Esophagus muscularis mucosa (tissue), 4 donors: ENCODE measurements at regions not wholly inside any gene's neighbourhood (a gene's known extent, or its start where the extent isn't known, plus 50 kb on each side); places are given as distances from the start of the nearest gene placed in this dataset.
A peak's percentile ranks its signal among the peaks of the same experiment; 100 is the strongest.

Source experiments
- DNase-seq: peaks from one replicate; pipeline ENCODE4 v3.0.0-alpha.2; 2017; ENCODE audit errors: extremely low spot score
- H3K27ac ChIP-seq, 4 donors: fragments of 200-600 bp; sonication (generic); replicated peaks in 1 of 4; 1 replicate in 3 of 4; 2 replicates in 1 of 4; pipeline ENCODE4 v1.5.1; 2016 to 2019; ENCODE audit warnings: mild to moderate bottlenecking in 1 of 4
- H3K27me3 ChIP-seq, 4 donors: fragments of 200-600 bp; sonication (generic); one replicate each; pipeline versions ENCODE4 v1.5.1 to v1.6.0; 2016 to 2019
- H3K36me3 ChIP-seq, 4 donors: fragments of 200-600 bp; sonication (generic); one replicate each; pipeline ENCODE4 v1.5.1; 2016 to 2019
- H3K4me1 ChIP-seq, 4 donors: fragments of 200-600 bp; sonication (generic); one replicate each; pipeline ENCODE4 v1.5.1; 2016 to 2019
- H3K4me3 ChIP-seq, 4 donors: fragments of 200-600 bp; sonication (generic); 1 replicate in 2 of 4; 2 replicates in 2 of 4; pipeline ENCODE4 v1.5.1; 2016 to 2019; ENCODE audit warnings: mild to moderate bottlenecking in 4 of 4, moderate library complexity in 1 of 4
- H3K9me3 ChIP-seq, 4 donors: fragments of 200-600 bp; sonication (generic); 1 replicate in 3 of 4; 2 replicates in 1 of 4; pipeline ENCODE4 v1.5.1; 2016 to 2019
- EP300 ChIP-seq: sonication (generic); formaldehyde crosslinking; IDR thresholded peaks from one replicate; pipeline ENCODE4 v1.6.1; 2017; ENCODE audit warnings: antibody characterized with exemption
- POLR2A ChIP-seq: fragments of 450-650 bp; IDR thresholded peaks from one replicate; pipeline ENCODE4 v1.6.1; 2017; ENCODE audit warnings: antibody characterized with exemption, moderate library complexity, mild to moderate bottlenecking, low read depth
- POLR2AphosphoS5 ChIP-seq, 2 donors: sonication (generic); formaldehyde crosslinking; IDR thresholded peaks; one replicate each; pipeline ENCODE4 v1.6.1; 2017; ENCODE audit warnings: antibody characterized with exemption in 2 of 2
- WGBS: methylation state at CpG from one replicate; pipeline ENCODE4 v1.1.5; 2018; 5-methylcytosine and 5-hydroxymethylcytosine counted together
- intact Hi-C: fragments of 100-400 bp; cut with DNase I; formaldehyde crosslinking; loops from one replicate; pipeline ENCODE4 v1.15.1; 2023
- TF ChIP-seq, protein P1 (sequence below), 3 experiments: fragments of 200-600 bp in 2 of 3; fragments of 450-650 bp in 1 of 3; sonication (generic) in 2 of 3; IDR thresholded peaks; one replicate each; pipeline ENCODE4 v1.5.1; 2017 to 2019; ENCODE audit warnings: antibody characterized with exemption in 3 of 3, mild to moderate bottlenecking in 2 of 3, moderate library complexity in 1 of 3

DNA sequence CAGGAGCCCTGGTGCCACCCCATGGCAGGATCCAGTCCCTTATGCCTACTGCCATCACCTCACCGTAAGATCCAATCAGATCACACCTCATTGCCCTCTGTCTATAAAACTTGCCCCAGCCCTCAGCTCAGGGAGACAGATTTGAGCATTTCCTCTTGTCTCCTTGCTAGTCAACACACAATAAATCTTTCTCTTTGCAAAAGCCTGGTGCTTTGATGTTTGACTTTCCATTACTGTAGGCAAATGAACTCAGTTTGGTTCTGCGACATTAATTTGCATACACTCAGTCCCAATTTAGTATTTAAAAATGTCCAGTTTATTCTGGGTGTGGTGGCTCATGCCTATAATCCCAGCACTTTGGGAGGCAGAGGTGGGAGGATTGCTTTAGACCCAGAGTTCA lies 188.4 kb downstream of the AEBP2 start:
- WGBS = 92% methylated on average over 2 of the region's 2 CpGs
- TF ChIP-seq EP300 = no peak
- TF ChIP-seq POLR2AphosphoS5 (IDR thresholded peaks at IDR 0.05) = no peak
- no peak for TF ChIP-seq POLR2A
- TF ChIP-seq, protein P1, sequence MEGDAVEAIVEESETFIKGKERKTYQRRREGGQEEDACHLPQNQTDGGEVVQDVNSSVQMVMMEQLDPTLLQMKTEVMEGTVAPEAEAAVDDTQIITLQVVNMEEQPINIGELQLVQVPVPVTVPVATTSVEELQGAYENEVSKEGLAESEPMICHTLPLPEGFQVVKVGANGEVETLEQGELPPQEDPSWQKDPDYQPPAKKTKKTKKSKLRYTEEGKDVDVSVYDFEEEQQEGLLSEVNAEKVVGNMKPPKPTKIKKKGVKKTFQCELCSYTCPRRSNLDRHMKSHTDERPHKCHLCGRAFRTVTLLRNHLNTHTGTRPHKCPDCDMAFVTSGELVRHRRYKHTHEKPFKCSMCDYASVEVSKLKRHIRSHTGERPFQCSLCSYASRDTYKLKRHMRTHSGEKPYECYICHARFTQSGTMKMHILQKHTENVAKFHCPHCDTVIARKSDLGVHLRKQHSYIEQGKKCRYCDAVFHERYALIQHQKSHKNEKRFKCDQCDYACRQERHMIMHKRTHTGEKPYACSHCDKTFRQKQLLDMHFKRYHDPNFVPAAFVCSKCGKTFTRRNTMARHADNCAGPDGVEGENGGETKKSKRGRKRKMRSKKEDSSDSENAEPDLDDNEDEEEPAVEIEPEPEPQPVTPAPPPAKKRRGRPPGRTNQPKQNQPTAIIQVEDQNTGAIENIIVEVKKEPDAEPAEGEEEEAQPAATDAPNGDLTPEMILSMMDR (IDR thresholded peaks at IDR 0.05) = no peak

DNA sequence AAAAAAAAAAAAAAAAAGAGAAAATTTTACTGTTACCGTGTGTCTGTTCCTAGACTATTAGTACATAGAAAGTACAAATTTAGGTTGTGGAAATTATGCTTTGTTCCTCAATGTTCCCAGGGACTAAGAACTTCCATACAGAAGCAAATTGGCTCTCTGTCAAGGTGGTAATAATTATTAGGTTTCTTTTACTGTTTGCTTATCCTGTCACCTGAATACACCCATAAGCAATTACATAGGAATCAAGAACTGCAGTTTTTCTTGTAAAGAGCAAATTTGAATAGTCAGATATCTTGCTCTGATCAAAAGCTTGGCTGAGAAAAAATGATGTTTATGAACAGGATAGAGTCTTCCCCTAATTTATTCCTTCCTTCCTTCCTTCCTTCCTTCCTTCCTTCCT lies 191.2 kb downstream of the AEBP2 start:
- intact Hi-C loops = no loop called here
- no peaks in the 10 kb centered on the region for H3K36me3 ChIP-seq
- H3K4me3 ChIP-seq = no peak overlapping the region
- no peaks in the 10 kb centered on the region for H3K27me3 ChIP-seq
- H3K4me1 ChIP-seq = peaks cover 0 to 7% (median 0%) of the 10 kb centered on the region in 4 donors
- TF ChIP-seq POLR2A (no peak), EP300 (no peak), POLR2AphosphoS5 (IDR thresholded peaks at IDR 0.05) (no peak)
- TF ChIP-seq, protein P1 (IDR thresholded peaks at IDR 0.05) = no peak
- 65% methylated on average over 1 of the region's 1 CpG for WGBS
- H3K9me3 ChIP-seq = no peaks in the 10 kb centered on the region
- no peak for DNase-seq
- H3K27ac ChIP-seq = no peak overlapping the region

More for the DNA sequence above, 188.4 kb downstream of the AEBP2 start:
- intact Hi-C loops = no loop called here
- peaks cover 0 to 7% (median 0%) of the 10 kb centered on the region in 4 donors for H3K4me1 ChIP-seq
- H3K9me3 ChIP-seq = no peaks in the 10 kb centered on the region
- no peak overlapping the region for H3K4me3 ChIP-seq
- DNase-seq = no peak
- no peaks in the 10 kb centered on the region for H3K27me3 ChIP-seq
- H3K27ac ChIP-seq = no peak overlapping the region
- no peaks in the 10 kb centered on the region for H3K36me3 ChIP-seq

DNA sequence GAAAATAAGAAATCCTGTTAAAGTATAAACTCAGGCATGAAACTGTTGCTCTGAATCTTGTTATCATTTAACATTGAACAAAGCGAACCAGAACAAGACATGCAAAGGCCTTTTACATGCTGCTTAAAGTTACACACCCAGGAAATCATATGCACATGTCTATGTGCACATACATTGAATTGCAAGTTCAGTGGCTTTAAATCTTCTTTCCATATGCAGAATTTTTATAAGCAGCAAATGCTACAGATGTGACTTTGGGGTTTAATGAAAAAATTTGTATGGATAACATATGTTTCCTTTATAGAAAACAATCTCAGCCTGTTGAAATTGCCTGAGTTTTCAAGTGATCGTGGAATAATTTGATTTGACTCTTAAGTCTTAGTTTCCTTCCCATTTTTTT lies 193.9 kb downstream of the AEBP2 start:
- intact Hi-C loops = no loop called here
- no peaks in the 10 kb centered on the region for H3K36me3 ChIP-seq
- TF ChIP-seq, protein P1 (IDR thresholded peaks at IDR 0.05) = no peak
- TF ChIP-seq POLR2AphosphoS5 (IDR thresholded peaks at IDR 0.05) (no peak), POLR2A (no peak), EP300 (no peak)
- H3K27me3 ChIP-seq = no peaks in the 10 kb centered on the region
- no peaks in the 10 kb centered on the region for H3K9me3 ChIP-seq
- no peak overlapping the region for H3K4me3 ChIP-seq
- WGBS = 90% methylated on average over 2 of the region's 2 CpGs
- no peaks in the 10 kb centered on the region for H3K4me1 ChIP-seq
- no peak overlapping the region for H3K27ac ChIP-seq
- DNase-seq = no peak

DNA sequence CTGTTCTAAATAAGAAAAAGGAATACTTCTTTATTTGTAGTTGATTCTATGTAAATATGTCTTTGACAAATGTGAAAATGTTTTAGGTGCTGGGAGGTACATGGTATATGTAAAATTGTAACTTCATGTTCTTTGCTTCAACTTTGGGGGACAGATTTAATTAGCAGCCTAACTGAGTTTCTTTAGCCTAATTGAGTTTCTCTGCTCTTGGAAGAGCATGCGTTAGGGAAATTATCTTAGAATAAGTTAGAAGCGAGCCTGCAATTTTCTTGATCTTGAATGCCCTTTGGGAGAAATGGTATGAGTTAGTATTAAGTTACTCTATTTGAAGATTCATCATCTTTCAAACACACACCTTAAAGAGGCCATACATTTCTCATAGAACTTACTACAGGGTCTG lies 194.3 kb downstream of the AEBP2 start:
- no peaks in the 10 kb centered on the region for H3K36me3 ChIP-seq
- H3K27ac ChIP-seq = no peak overlapping the region
- no peak overlapping the region for H3K4me3 ChIP-seq
- intact Hi-C loops = no loop called here
- H3K4me1 ChIP-seq = no peaks in the 10 kb centered on the region
- no peak for DNase-seq
- TF ChIP-seq POLR2AphosphoS5 (IDR thresholded peaks at IDR 0.05) (no peak), EP300 (no peak), POLR2A (no peak)
- TF ChIP-seq, protein P1 (IDR thresholded peaks at IDR 0.05) = no peak
- no peaks in the 10 kb centered on the region for H3K27me3 ChIP-seq
- WGBS = 100% methylated on average over 2 of the region's 2 CpGs
- no peaks in the 10 kb centered on the region for H3K9me3 ChIP-seq

DNA sequence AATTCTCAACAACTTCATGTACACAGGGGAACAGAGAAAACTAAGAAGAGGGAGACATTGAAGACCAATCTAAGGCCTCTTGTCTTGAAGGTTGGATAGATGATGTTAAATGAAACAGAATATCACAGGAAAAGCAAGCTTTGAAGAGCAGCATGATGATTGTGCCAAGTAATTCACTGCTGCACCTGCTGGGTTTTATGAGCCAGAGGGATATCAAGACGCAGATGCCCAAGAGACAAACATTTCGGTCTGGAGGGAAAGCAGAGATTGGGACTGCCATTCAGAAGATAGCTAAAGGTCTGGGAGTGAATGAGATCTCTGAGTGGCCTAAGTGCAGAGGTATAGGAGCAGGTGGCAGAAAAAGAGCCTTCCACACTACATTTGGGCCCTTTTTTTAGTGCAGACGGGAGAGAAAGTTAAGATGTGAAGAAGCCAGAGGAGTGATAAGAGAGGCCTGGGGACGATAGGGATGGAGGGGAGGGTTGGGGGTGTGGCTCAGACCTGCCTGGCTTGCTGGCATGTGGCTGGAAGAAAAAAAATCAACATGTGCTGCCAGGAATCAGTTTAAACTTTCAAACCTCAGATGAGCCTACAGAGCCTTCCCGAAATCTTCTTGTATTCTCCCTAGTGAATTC lies 200.6 kb downstream of the AEBP2 start:
- H3K4me1 ChIP-seq = peaks cover 0 to 10% (median 4%) of the 10 kb centered on the region in 4 donors
- intact Hi-C loops = loop anchor here (10.0 kb wide), 1 partner anchor 265 kb away; no protein-coding TSS in a partner anchor
- H3K27me3 ChIP-seq = no peaks in the 10 kb centered on the region
- TF ChIP-seq, protein P1 (IDR thresholded peaks at IDR 0.05) = no peak
- TF ChIP-seq POLR2A (no peak), POLR2AphosphoS5 (IDR thresholded peaks at IDR 0.05) (no peak), EP300 (no peak)
- no peak overlapping the region for H3K4me3 ChIP-seq
- DNase-seq = peak; percentile 37
- H3K36me3 ChIP-seq = no peaks in the 10 kb centered on the region
- no peaks in the 10 kb centered on the region for H3K9me3 ChIP-seq
- H3K27ac ChIP-seq = no peak overlapping the region
- WGBS = 58% methylated on average over 5 of the region's 5 CpGs
